ENCODE measurements at regions not wholly inside any gene's neighbourhood (a gene's known extent, or its start where the extent isn't known, plus 50 kb on each side); places are given as distances from the start of the nearest gene placed in this dataset.
A peak's percentile ranks its signal among the peaks of the same experiment; 100 is the strongest.

- Histone ChIP-seq H2AK5ac (ENCODE audit: low read depth, low read length) (no peak overlapping the region), H3K56ac (replicated peaks; ENCODE audit: insufficient read length, low read depth, low read length) (no peak overlapping the region), H4K91ac (replicated peaks; ENCODE audit: insufficient read length, low read length) (no peak overlapping the region), H3K4ac (replicated peaks; ENCODE audit: insufficient read length, low read depth, low read length) (no peak overlapping the region), H4K20me1 (replicated peaks in 1 of 2; ENCODE audit: control insufficient read depth in 1 of 2, insufficient read depth in 2 of 2, low read length in 2 of 2) (no peaks in the 10 kb centered on the region), H3K9ac (replicated peaks in 1 of 4; ENCODE audit: extremely low read depth in 1 of 4, low read depth in 3 of 4, low read length in 3 of 4) (no peak overlapping the region), H3K79me1 (ENCODE audit: low read depth, low read length) (no peaks in the 10 kb centered on the region), H3K23ac (ENCODE audit: insufficient read length) (no peak overlapping the region), H2BK20ac (ENCODE audit: low read length) (no peak overlapping the region), H2AFZ (ENCODE audit: low read length) (peak overlapping the region; percentile 70; the same call in 1 of the 2 replicates), H4K5ac (ENCODE audit: insufficient read length, low read depth, low read length) (no peak overlapping the region), H3K27me3 (replicated peaks in 1 of 4; ENCODE audit: control insufficient read depth in 3 of 4, extremely low read depth in 1 of 4, insufficient read depth in 3 of 4, low read length in 3 of 4) (no peaks in the 10 kb centered on the region), H2BK15ac (ENCODE audit: low read length) (no peak overlapping the region), H4K8ac (ENCODE audit: extremely low read depth, insufficient read depth, low read length) (no peak overlapping the region), H3K9me3 (ENCODE audit: insufficient read depth in 2 of 2, low read depth in 1 of 2, low read length in 1 of 2) (no peaks in the 10 kb centered on the region), H3K27ac (ENCODE audit: low read depth, low read length) (no peak overlapping the region), H3K14ac (ENCODE audit: insufficient read length) (no peak overlapping the region), H3K23me2 (ENCODE audit: low read depth, low read length) (no peaks in the 10 kb centered on the region), H3K4me1 (replicated peaks in 1 of 4; ENCODE audit: control insufficient read depth in 3 of 4, insufficient read depth in 4 of 4, low read length in 3 of 4) (no peaks in the 10 kb centered on the region), H2BK120ac (replicated peaks; ENCODE audit: low read depth, low read length) (no peak overlapping the region), H2BK12ac (ENCODE audit: low read depth, low read length) (no peak overlapping the region), H2BK5ac (ENCODE audit: low read depth, low read length) (no peak overlapping the region), H3K18ac (ENCODE audit: extremely low read depth, low read length) (no peak overlapping the region), H3K36me3 (ENCODE audit: control insufficient read depth in 2 of 4, insufficient read depth in 4 of 4, low read length in 3 of 4) (no peaks in the 10 kb centered on the region), H3K79me2 (ENCODE audit: control insufficient read depth in 1 of 2, insufficient read depth in 2 of 2, low read length in 2 of 2) (no peaks in the 10 kb centered on the region), H3K4me2 (ENCODE audit: insufficient read depth in 1 of 2, low read depth in 2 of 2, low read length in 2 of 2) (no peak overlapping the region), H3K4me3 (ENCODE audit: extremely low read depth in 1 of 4, insufficient read depth in 2 of 4, low read depth in 3 of 4, low read length in 4 of 4) (no peak overlapping the region)
- POLR2A ChIA-PET (ENCODE audit: partially characterized antibody), result no interaction called here
- DNase-seq (ENCODE audit: low read depth in 1 of 2, low spot score in 2 of 2) (no peak), FAIRE-seq (no peak)
- CTCF ChIA-PET (ENCODE audit: partially characterized antibody), result interaction anchor here (1.3 kb wide), 1 partner anchor 454 kb away, joined by 3 read pairs; no protein-coding TSS in a partner anchor
- TF ChIP-seq SP1 (IDR thresholded peaks at IDR 0.05; ENCODE audit: low read depth, low read length), result no peak
- WGBS, 2 experiments (ENCODE audit: extremely low coverage in 1 of 2, insufficient coverage in 1 of 2, insufficient read length in 1 of 2, insufficient replicate concordance in 2 of 2, low coverage in 1 of 2, low lambda C conversion rate in 2 of 2, missing lambda C conversion rate in 1 of 2), result 97% methylated on average over 3 of the region's 3 CpGs; no CpG with 5 or more reads in 1 of the 2 experiments
Measured at GRCh38 chr4:147137280-147137679, 191.6 kb upstream of the TTC29 start.
